ENCODE measurements at regions not wholly inside any gene's neighbourhood (a gene's known extent, or its start where the extent isn't known, plus 50 kb on each side); places are given as distances from the start of the nearest gene placed in this dataset.

DNA sequence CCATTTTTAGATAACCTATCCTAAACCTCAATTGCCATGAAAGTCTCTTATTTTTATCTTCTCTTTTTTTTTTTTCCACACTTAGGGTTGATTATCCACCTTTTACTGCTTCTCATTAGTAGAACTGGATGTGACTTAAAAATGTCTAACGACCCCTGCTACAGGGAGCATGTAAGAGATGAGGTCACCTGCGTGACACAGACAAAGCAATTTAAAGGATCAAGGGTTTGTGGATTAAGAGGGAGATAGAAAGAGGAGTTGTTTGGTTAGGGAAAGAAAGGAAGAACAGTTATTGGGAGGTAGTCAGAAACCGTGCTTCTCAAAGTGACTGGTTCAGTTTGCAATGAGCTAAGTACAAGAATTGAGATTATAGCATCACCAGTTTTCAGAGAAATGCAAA lies 239.1 kb downstream of the ALX1 start:
- no peaks in the 10 kb centered on the region for H3K36me3 Mint-ChIP-seq (ENCODE audit: low read depth)
- TF ChIP-seq, protein P1, sequence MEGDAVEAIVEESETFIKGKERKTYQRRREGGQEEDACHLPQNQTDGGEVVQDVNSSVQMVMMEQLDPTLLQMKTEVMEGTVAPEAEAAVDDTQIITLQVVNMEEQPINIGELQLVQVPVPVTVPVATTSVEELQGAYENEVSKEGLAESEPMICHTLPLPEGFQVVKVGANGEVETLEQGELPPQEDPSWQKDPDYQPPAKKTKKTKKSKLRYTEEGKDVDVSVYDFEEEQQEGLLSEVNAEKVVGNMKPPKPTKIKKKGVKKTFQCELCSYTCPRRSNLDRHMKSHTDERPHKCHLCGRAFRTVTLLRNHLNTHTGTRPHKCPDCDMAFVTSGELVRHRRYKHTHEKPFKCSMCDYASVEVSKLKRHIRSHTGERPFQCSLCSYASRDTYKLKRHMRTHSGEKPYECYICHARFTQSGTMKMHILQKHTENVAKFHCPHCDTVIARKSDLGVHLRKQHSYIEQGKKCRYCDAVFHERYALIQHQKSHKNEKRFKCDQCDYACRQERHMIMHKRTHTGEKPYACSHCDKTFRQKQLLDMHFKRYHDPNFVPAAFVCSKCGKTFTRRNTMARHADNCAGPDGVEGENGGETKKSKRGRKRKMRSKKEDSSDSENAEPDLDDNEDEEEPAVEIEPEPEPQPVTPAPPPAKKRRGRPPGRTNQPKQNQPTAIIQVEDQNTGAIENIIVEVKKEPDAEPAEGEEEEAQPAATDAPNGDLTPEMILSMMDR (IDR thresholded peaks at IDR 0.05), result no peak
- no peak overlapping the region for H3K4me3 ChIP-seq (ENCODE audit: low read length)
- no peak overlapping the region for H3K27ac Mint-ChIP-seq
- ATAC-seq (ENCODE audit: poor library complexity), result no peak
- no peak for DNase-seq
- H3K27me3 Mint-ChIP-seq, result no peaks in the 10 kb centered on the region
- intact Hi-C loops (cut with DNase I, micrococcal nuclease), result no loop called here
- no peaks in the 10 kb centered on the region for H3K36me3 ChIP-seq (ENCODE audit: insufficient read depth, low read length)
- no peaks in the 10 kb centered on the region for H3K4me1 Mint-ChIP-seq (ENCODE audit: low read depth)
- POLR2A ChIA-PET, result no interaction called here
- H3K9me3 Mint-ChIP-seq, result no peaks in the 10 kb centered on the region
- H3K4me1 ChIP-seq (ENCODE audit: insufficient read depth, low read length), result no peaks in the 10 kb centered on the region
- H3K27ac ChIP-seq (ENCODE audit: low read depth in 1 of 2, low read length in 2 of 2), result no peak overlapping the region
- CTCF ChIA-PET, result no interaction called here
- H3K4me3 Mint-ChIP-seq, result no peak overlapping the region
- H3K9me3 ChIP-seq (ENCODE audit: control insufficient read depth in 1 of 2, insufficient read depth in 1 of 2, low read length in 2 of 2), result no peaks in the 10 kb centered on the region
- no peaks in the 10 kb centered on the region for H3K27me3 ChIP-seq (ENCODE audit: control insufficient read depth in 1 of 2, insufficient read depth in 2 of 2, low read length in 2 of 2)

DNA sequence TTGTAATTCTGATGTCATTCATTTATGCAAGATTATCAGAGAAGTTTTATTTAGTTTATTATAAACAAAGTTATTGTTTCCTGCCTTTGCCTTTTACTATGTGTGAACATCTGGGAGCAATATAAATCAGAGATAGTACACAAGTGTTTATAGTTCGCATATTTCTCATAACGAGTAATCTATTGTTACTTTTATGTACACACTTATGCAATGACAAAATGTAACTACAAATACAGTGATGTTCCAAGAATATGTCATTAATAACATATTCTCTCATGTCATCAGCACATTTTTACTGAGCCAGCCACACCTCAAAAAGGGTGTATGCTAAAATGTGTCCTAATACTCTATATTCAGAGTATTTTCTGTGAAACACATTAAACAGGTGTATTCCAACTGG lies 243.2 kb downstream of the ALX1 start:
- ChIA-PET CTCF (no interaction called here), POLR2A (no interaction called here)
- DNase-seq (no peak), ATAC-seq (ENCODE audit: poor library complexity) (no peak)
- H3K4me3 ChIP-seq (ENCODE audit: low read length), result no peak overlapping the region
- Mint-ChIP-seq H3K9me3 (peaks cover 3% of the 10 kb centered on the region), H3K27ac (no peak overlapping the region), H3K27me3 (no peaks in the 10 kb centered on the region), H3K4me3 (no peak overlapping the region), H3K4me1 (ENCODE audit: low read depth) (no peaks in the 10 kb centered on the region), H3K36me3 (ENCODE audit: low read depth) (no peaks in the 10 kb centered on the region)
- TF ChIP-seq, protein P1 (IDR thresholded peaks at IDR 0.05), result no peak
- H3K27ac ChIP-seq (ENCODE audit: low read depth in 1 of 2, low read length in 2 of 2), result no peak overlapping the region
- H3K27me3 ChIP-seq (ENCODE audit: control insufficient read depth in 1 of 2, insufficient read depth in 2 of 2, low read length in 2 of 2), result no peaks in the 10 kb centered on the region
- H3K4me1 ChIP-seq (ENCODE audit: insufficient read depth, low read length), result no peaks in the 10 kb centered on the region
- no peaks in the 10 kb centered on the region for H3K36me3 ChIP-seq (ENCODE audit: insufficient read depth, low read length)
- intact Hi-C loops (cut with DNase I, micrococcal nuclease), result no loop called here
- peaks cover 0 to 4% of the 10 kb centered on the region in 2 experiments for H3K9me3 ChIP-seq (ENCODE audit: control insufficient read depth in 1 of 2, insufficient read depth in 1 of 2, low read length in 2 of 2)

DNA sequence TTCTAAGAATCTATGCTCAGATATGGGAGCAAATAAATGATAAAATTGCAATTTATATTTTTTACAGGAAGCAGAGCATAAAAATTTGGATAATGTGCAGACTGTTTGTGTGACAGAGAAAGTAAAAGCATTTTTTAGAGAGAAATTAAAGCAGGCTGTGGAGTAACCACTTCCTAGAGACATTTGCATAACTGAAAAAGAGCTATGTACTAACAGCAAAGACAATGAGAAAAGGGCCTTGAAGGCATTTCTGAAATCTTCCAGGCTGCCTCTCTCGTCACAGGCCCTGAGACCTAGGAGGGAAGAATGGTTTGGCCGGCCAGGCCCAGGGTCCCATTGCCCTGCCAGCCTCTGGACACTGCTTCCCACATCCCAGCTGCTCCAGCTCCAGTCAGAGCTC lies 247.2 kb downstream of the ALX1 start:
- no peaks in the 10 kb centered on the region for H3K27me3 ChIP-seq (ENCODE audit: control insufficient read depth in 1 of 2, insufficient read depth in 2 of 2, low read length in 2 of 2)
- ChIA-PET CTCF (no interaction called here), POLR2A (no interaction called here)
- H3K4me1 Mint-ChIP-seq (ENCODE audit: low read depth), result no peaks in the 10 kb centered on the region
- ATAC-seq (ENCODE audit: poor library complexity) (no peak), DNase-seq (no peak)
- H3K36me3 Mint-ChIP-seq (ENCODE audit: low read depth), result no peaks in the 10 kb centered on the region
- H3K36me3 ChIP-seq (ENCODE audit: insufficient read depth, low read length), result no peaks in the 10 kb centered on the region
- intact Hi-C loops (cut with DNase I, micrococcal nuclease), result no loop called here
- H3K27ac Mint-ChIP-seq, result no peak overlapping the region
- H3K4me3 ChIP-seq (ENCODE audit: low read length), result no peak overlapping the region
- no peaks in the 10 kb centered on the region for H3K27me3 Mint-ChIP-seq
- TF ChIP-seq, protein P1 (IDR thresholded peaks at IDR 0.05), result no peak
- no peak overlapping the region for H3K27ac ChIP-seq (ENCODE audit: low read depth in 1 of 2, low read length in 2 of 2)
- H3K9me3 ChIP-seq (ENCODE audit: control insufficient read depth in 1 of 2, insufficient read depth in 1 of 2, low read length in 2 of 2), result peaks cover 0 to 4% of the 10 kb centered on the region in 2 experiments
- H3K4me1 ChIP-seq (ENCODE audit: insufficient read depth, low read length), result no peaks in the 10 kb centered on the region
- H3K4me3 Mint-ChIP-seq, result no peak overlapping the region
- H3K9me3 Mint-ChIP-seq, result peaks cover 3% of the 10 kb centered on the region
